ENCODE measurements at regions not wholly inside any gene's neighbourhood (a gene's known extent, or its start where the extent isn't known, plus 50 kb on each side); places are given as distances from the start of the nearest gene placed in this dataset.

DNA sequence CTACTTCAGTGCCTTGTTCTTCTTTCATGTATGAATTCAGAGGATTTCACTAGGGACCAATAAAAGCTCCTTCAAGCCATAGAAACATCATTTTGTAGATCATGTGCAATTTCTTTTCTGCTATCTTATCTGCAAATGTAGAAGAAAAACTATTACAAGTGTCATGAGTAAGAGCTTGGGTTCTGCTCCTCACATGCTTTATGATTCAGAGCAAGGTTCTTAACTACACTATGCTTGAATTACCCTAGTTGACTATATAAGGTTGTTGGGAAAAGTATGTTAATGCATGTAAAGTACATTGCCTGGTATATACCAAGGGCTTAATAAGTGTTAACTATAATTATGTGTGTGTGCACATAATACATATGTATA, 91.4 kb upstream of the S1PR1 start:
- no peaks in the 10 kb centered on the region for H3K4me1 ChIP-seq (ENCODE audit: control insufficient read depth, insufficient read depth, low read length)
- DNase-seq, result no peak
- no peaks in the 10 kb centered on the region for H3K36me3 Mint-ChIP-seq (ENCODE audit: low read depth)
- no peak overlapping the region for H3K27ac Mint-ChIP-seq
- H3K9ac ChIP-seq (ENCODE audit: extremely low read depth, low read length, poor library complexity, severe bottlenecking), result no peak overlapping the region
- no peak overlapping the region for H3K4me3 Mint-ChIP-seq
- TF ChIP-seq, protein P1, sequence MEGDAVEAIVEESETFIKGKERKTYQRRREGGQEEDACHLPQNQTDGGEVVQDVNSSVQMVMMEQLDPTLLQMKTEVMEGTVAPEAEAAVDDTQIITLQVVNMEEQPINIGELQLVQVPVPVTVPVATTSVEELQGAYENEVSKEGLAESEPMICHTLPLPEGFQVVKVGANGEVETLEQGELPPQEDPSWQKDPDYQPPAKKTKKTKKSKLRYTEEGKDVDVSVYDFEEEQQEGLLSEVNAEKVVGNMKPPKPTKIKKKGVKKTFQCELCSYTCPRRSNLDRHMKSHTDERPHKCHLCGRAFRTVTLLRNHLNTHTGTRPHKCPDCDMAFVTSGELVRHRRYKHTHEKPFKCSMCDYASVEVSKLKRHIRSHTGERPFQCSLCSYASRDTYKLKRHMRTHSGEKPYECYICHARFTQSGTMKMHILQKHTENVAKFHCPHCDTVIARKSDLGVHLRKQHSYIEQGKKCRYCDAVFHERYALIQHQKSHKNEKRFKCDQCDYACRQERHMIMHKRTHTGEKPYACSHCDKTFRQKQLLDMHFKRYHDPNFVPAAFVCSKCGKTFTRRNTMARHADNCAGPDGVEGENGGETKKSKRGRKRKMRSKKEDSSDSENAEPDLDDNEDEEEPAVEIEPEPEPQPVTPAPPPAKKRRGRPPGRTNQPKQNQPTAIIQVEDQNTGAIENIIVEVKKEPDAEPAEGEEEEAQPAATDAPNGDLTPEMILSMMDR (conservative IDR thresholded peaks at IDR 0.05), result no peak
- H3K4me1 Mint-ChIP-seq, result no peaks in the 10 kb centered on the region
- H3K27ac ChIP-seq (ENCODE audit: low read depth, low read length), result no peak overlapping the region
- no peaks in the 10 kb centered on the region for H3K27me3 Mint-ChIP-seq (ENCODE audit: insufficient read depth)
- H3K36me3 ChIP-seq (ENCODE audit: control insufficient read depth, insufficient read depth, low read length), result no peaks in the 10 kb centered on the region
- no peak overlapping the region for H3K4me3 ChIP-seq (ENCODE audit: low read length)
- no peaks in the 10 kb centered on the region for H3K9me3 Mint-ChIP-seq
- H3K27me3 ChIP-seq (ENCODE audit: control insufficient read depth, insufficient read depth, low read length, poor library complexity, severe bottlenecking), result no peaks in the 10 kb centered on the region
- H3K9me3 ChIP-seq (ENCODE audit: control insufficient read depth, low read length), result no peaks in the 10 kb centered on the region

DNA sequence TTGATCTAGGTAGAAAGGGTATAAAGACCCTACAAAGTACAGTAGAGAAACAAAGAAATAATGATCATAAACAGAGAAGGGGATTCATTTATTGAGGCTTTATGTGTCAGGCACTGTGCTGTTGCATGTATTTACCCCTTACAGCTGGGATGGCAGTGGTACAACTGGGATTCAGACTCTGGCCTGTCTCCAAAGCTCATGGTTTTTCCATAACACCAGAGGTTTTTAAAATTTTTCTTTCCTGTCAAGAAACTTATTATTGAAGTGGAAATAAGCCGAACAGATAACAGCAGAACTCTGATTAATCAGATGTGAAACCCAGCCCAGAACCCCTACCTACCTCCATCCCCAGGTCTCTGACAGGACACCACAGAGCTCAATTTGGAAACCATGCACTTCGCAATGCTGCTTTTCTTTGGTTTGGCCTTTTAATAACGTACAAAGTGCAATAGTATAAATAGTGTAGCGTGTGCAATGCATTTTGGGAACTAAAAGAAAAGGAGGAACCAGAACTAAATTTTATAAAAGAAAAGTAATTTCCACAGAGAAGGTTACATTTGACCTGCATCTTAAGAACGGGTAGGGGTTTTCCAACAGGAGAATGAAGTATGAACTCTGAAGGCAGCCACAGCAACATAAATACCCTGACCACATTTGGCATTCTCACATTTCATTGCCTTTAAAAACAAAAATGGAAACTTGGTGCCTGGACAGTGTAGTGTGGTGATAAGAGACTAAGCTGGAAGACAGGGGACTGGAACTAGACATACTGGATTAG, 92.0 kb upstream of the S1PR1 start:
- Mint-ChIP-seq H3K9me3 (no peaks in the 10 kb centered on the region), H3K36me3 (ENCODE audit: low read depth) (no peaks in the 10 kb centered on the region), H3K27ac (no peak overlapping the region), H3K4me3 (no peak overlapping the region), H3K4me1 (peaks cover 5% of the 10 kb centered on the region), H3K27me3 (ENCODE audit: insufficient read depth) (no peaks in the 10 kb centered on the region)
- no peak overlapping the region for H3K4me3 ChIP-seq (ENCODE audit: low read length)
- H3K36me3 ChIP-seq (ENCODE audit: control insufficient read depth, insufficient read depth, low read length), result no peaks in the 10 kb centered on the region
- no peak for DNase-seq
- TF ChIP-seq, protein P1 (conservative IDR thresholded peaks at IDR 0.05), result no peak
- H3K27me3 ChIP-seq (ENCODE audit: control insufficient read depth, insufficient read depth, low read length, poor library complexity, severe bottlenecking), result no peaks in the 10 kb centered on the region
- H3K9ac ChIP-seq (ENCODE audit: extremely low read depth, low read length, poor library complexity, severe bottlenecking), result no peak overlapping the region
- H3K27ac ChIP-seq (ENCODE audit: low read depth, low read length), result no peak overlapping the region
- H3K9me3 ChIP-seq (ENCODE audit: control insufficient read depth, low read length), result no peaks in the 10 kb centered on the region
- WGBS, 2 experiments (ENCODE audit: insufficient coverage in 1 of 2, insufficient read length in 1 of 2), result 94 to 100% methylated on average over 4 to 5 of the region's 5 CpGs
- H3K4me1 ChIP-seq (ENCODE audit: control insufficient read depth, insufficient read depth, low read length), result no peaks in the 10 kb centered on the region

DNA sequence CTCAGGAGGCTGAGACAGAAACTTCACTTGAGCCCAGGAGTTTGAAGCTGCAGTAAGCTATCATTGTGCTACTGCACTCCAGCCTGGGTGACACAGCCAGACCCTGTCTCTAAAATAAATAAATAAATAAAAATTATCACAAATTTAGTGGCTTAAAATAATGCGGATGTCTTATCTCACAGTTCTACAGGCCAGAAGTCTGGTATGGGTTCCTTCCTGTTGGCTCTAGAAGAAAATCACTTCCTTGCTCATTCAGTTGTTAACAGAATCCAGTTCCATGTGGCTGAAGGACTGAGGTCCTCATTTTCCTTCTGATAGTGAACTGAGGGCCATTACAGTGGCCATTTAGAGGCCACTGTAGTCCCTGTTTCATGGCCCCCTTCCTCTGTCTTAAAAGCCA, 94.6 kb upstream of the S1PR1 start:
- no peaks in the 10 kb centered on the region for H3K9me3 ChIP-seq (ENCODE audit: control insufficient read depth, low read length)
- WGBS, 2 experiments (ENCODE audit: insufficient coverage in 1 of 2, insufficient read length in 1 of 2), result 87 to 100% methylated on average over 1 of the region's 1 CpG
- Mint-ChIP-seq H3K36me3 (ENCODE audit: low read depth) (no peaks in the 10 kb centered on the region), H3K27ac (no peak overlapping the region), H3K4me1 (peaks cover 15% of the 10 kb centered on the region), H3K4me3 (no peak overlapping the region), H3K9me3 (no peaks in the 10 kb centered on the region), H3K27me3 (ENCODE audit: insufficient read depth) (no peaks in the 10 kb centered on the region)
- H3K9ac ChIP-seq (ENCODE audit: extremely low read depth, low read length, poor library complexity, severe bottlenecking), result no peak overlapping the region
- TF ChIP-seq, protein P1 (conservative IDR thresholded peaks at IDR 0.05), result no peak
- no peak overlapping the region for H3K27ac ChIP-seq (ENCODE audit: low read depth, low read length)
- no peak for DNase-seq
- peaks cover 4% of the 10 kb centered on the region for H3K4me1 ChIP-seq (ENCODE audit: control insufficient read depth, insufficient read depth, low read length)
- no peak overlapping the region for H3K4me3 ChIP-seq (ENCODE audit: low read length)
- H3K27me3 ChIP-seq (ENCODE audit: control insufficient read depth, insufficient read depth, low read length, poor library complexity, severe bottlenecking), result no peaks in the 10 kb centered on the region
- no peaks in the 10 kb centered on the region for H3K36me3 ChIP-seq (ENCODE audit: control insufficient read depth, insufficient read depth, low read length)
